H1 (cell line): ENCODE measurements at regions not wholly inside any gene's neighbourhood (a gene's known extent, or its start where the extent isn't known, plus 50 kb on each side); places are given as distances from the start of the nearest gene placed in this dataset.

ENCODE experiments used
- CTCF ChIA-PET: fragments of 300-600 bp; sonication (Branson Sonifier 250); formaldehyde crosslinking; loops from one replicate; lab custom pipeline; 2021; ENCODE audit not compliant: partially characterized antibody; lab: Charles Lee
- POLR2A ChIA-PET: fragments of 300-600 bp; sonication (Branson Sonifier 250); formaldehyde crosslinking; loops from one replicate; lab custom pipeline; 2021; ENCODE audit warnings: inconsistent platforms; ENCODE audit not compliant: partially characterized antibody; lab: Charles Lee
- DNase-seq, 2 experiments: peaks; one replicate each; pipeline versions ENCODE4 v3.0.0 to v3.0.0-alpha.2; 2010 to 2022; ENCODE audit warnings: low spot score in 2 of 2, low read depth in 1 of 2, mixed read lengths in 1 of 2
- FAIRE-seq: peaks from 2 replicates; lab custom pipeline; 2011; peaks lifted over from hg19 to GRCh38; lab: Jason Lieb, UNC
- H2AFZ ChIP-seq: 2 replicates; pipeline ENCODE4 v1.8.1; 2012; ENCODE audit warnings: low read length, inconsistent platforms
- H2AK5ac ChIP-seq: 2 replicates; pipeline ENCODE4 v1.6.1; 2013; ENCODE audit warnings: low read depth, low read length
- H2BK120ac ChIP-seq: replicated peaks from 2 replicates; pipeline ENCODE3; 2013; ENCODE audit warnings: low read depth, low read length, inconsistent platforms
- H2BK12ac ChIP-seq: 2 replicates; pipeline ENCODE4 v1.6.1; 2013; ENCODE audit warnings: low read depth, low read length
- H2BK15ac ChIP-seq: 2 replicates; pipeline ENCODE4 v1.6.1; 2013; ENCODE audit warnings: low read length
- H2BK20ac ChIP-seq: 2 replicates; pipeline ENCODE4 v1.6.1; 2013; ENCODE audit warnings: low read length
- H2BK5ac ChIP-seq: 2 replicates; pipeline ENCODE4 v1.6.1; 2013; ENCODE audit warnings: low read depth, low read length
- H3K14ac ChIP-seq: 2 replicates; pipeline ENCODE4 v1.6.1; 2013; ENCODE audit warnings: inconsistent platforms; ENCODE audit not compliant: insufficient read length
- H3K18ac ChIP-seq: 2 replicates; pipeline ENCODE4 v1.6.1; 2013; ENCODE audit warnings: low read length; ENCODE audit errors: extremely low read depth
- H3K23ac ChIP-seq: 2 replicates; pipeline ENCODE4 v1.6.1; 2013; ENCODE audit warnings: inconsistent platforms; ENCODE audit not compliant: insufficient read length
- H3K23me2 ChIP-seq: 2 replicates; pipeline ENCODE4 v1.6.1; 2013; ENCODE audit warnings: low read depth, low read length
- H3K27ac ChIP-seq: 2 replicates; pipeline ENCODE4 v1.6.1; 2011; ENCODE audit warnings: low read depth, low read length, inconsistent platforms
- H3K27me3 ChIP-seq, 4 experiments: replicated peaks in 1 of 4; 1 replicate in 1 of 4; 2 replicates in 3 of 4; pipeline versions ENCODE4 v1.6.1 to v1.8.1; 2011 to 2013; ENCODE audit warnings: low read length in 3 of 4, mild to moderate bottlenecking in 3 of 4, inconsistent platforms in 2 of 4, mixed read lengths in 2 of 4, moderate library complexity in 1 of 4; ENCODE audit not compliant: control insufficient read depth in 3 of 4, insufficient read depth in 3 of 4; ENCODE audit errors: extremely low read depth in 1 of 4
- H3K36me3 ChIP-seq, 4 experiments: 2 replicates each; pipeline versions ENCODE4 v1.6.1 to v1.8.1; 2011 to 2013; ENCODE audit warnings: mild to moderate bottlenecking in 4 of 4, low read length in 3 of 4, moderate library complexity in 2 of 4, control low read depth in 1 of 4, inconsistent platforms in 1 of 4; ENCODE audit not compliant: insufficient read depth in 4 of 4, control insufficient read depth in 2 of 4
- H3K4ac ChIP-seq: replicated peaks from 2 replicates; pipeline ENCODE3; 2013; ENCODE audit warnings: low read length, low read depth, mixed read lengths, inconsistent platforms; ENCODE audit not compliant: insufficient read length
- H3K4me1 ChIP-seq, 4 experiments: replicated peaks in 1 of 4; 1 replicate in 1 of 4; 2 replicates in 3 of 4; pipeline versions ENCODE4 v1.6.1 to v1.8.1; 2011 to 2013; ENCODE audit warnings: low read length in 3 of 4, inconsistent platforms in 2 of 4, mixed read lengths in 1 of 4; ENCODE audit not compliant: insufficient read depth in 4 of 4, control insufficient read depth in 3 of 4
- H3K4me2 ChIP-seq, 2 experiments: 2 replicates each; pipeline versions ENCODE4 v1.6.1 to v1.8.1; 2011 to 2013; ENCODE audit warnings: low read depth in 2 of 2, low read length in 2 of 2, control low read depth in 1 of 2, inconsistent platforms in 1 of 2, mild to moderate bottlenecking in 1 of 2; ENCODE audit not compliant: insufficient read depth in 1 of 2
- H3K4me3 ChIP-seq, 4 experiments: fragments of 200-600, 300-600 bp in 1 of 4; sonication (generic), shearing (Covaris generic), sonication (Bioruptor Twin) in 1 of 4; 2 replicates each; pipeline versions ENCODE4 v1.5.1 to v1.8.1; 2011 to 2016; ENCODE audit warnings: low read length in 4 of 4, low read depth in 3 of 4, control low read depth in 2 of 4, inconsistent platforms in 2 of 4, mild to moderate bottlenecking in 2 of 4, mixed read lengths in 1 of 4, moderate library complexity in 1 of 4; ENCODE audit not compliant: insufficient read depth in 2 of 4; ENCODE audit errors: extremely low read depth in 1 of 4
- H3K56ac ChIP-seq: replicated peaks from 2 replicates; pipeline ENCODE3; 2013; ENCODE audit warnings: low read depth, mild to moderate bottlenecking, mixed read lengths, low read length, inconsistent platforms; ENCODE audit not compliant: insufficient read length
- H3K79me1 ChIP-seq: 2 replicates; pipeline ENCODE4 v1.6.1; 2013; ENCODE audit warnings: low read depth, low read length, control low read depth
- H3K79me2 ChIP-seq, 2 experiments: 2 replicates each; pipeline versions ENCODE4 v1.6.1 to v1.8.1; 2012 to 2013; ENCODE audit warnings: low read length in 2 of 2, mild to moderate bottlenecking in 2 of 2, inconsistent platforms in 1 of 2; ENCODE audit not compliant: insufficient read depth in 2 of 2, control insufficient read depth in 1 of 2
- H3K9ac ChIP-seq, 4 experiments: replicated peaks in 1 of 4; 1 replicate in 1 of 4; 2 replicates in 3 of 4; pipeline versions ENCODE4 v1.6.1 to v1.8.1; 2011 to 2013; ENCODE audit warnings: low read depth in 3 of 4, low read length in 3 of 4, control low read depth in 2 of 4, mild to moderate bottlenecking in 2 of 4, moderate library complexity in 2 of 4, inconsistent platforms in 1 of 4; ENCODE audit errors: extremely low read depth in 1 of 4
- H3K9me3 ChIP-seq, 2 experiments: 2 replicates each; pipeline versions ENCODE4 v1.6.1 to v1.8.1; 2012 to 2013; ENCODE audit warnings: mild to moderate bottlenecking in 2 of 2, moderate library complexity in 2 of 2, control low read depth in 1 of 2, inconsistent platforms in 1 of 2, low read depth in 1 of 2, low read length in 1 of 2, mixed read lengths in 1 of 2; ENCODE audit not compliant: insufficient read depth in 2 of 2
- H4K20me1 ChIP-seq, 2 experiments: replicated peaks in 1 of 2; 2 replicates each; pipeline versions ENCODE3 to v1.8.1; 2011 to 2013; ENCODE audit warnings: inconsistent platforms in 2 of 2, low read length in 2 of 2, mild to moderate bottlenecking in 1 of 2; ENCODE audit not compliant: insufficient read depth in 2 of 2, control insufficient read depth in 1 of 2
- H4K5ac ChIP-seq: 2 replicates; pipeline ENCODE4 v1.6.1; 2013; ENCODE audit warnings: low read length, low read depth, mixed read lengths, inconsistent platforms; ENCODE audit not compliant: insufficient read length
- H4K8ac ChIP-seq: 2 replicates; pipeline ENCODE4 v1.8.0; 2013; ENCODE audit warnings: mild to moderate bottlenecking, moderate library complexity, low read length, inconsistent platforms; ENCODE audit not compliant: insufficient read depth; ENCODE audit errors: extremely low read depth
- H4K91ac ChIP-seq: replicated peaks from 2 replicates; pipeline ENCODE3; 2013; ENCODE audit warnings: low read length, mixed read lengths, inconsistent platforms; ENCODE audit not compliant: insufficient read length
- BRCA1 ChIP-seq: IDR thresholded peaks from 2 replicates; pipeline ENCODE4 v1.6.1; 2012; ENCODE audit warnings: low read depth, low read length, improper control_type of control experiment
- CBX5 ChIP-seq: fragments of 300-800, 300-1000 bp; sonication (generic); IDR thresholded peaks from 2 replicates; pipeline ENCODE4 v1.7.1; 2016; ENCODE audit warnings: antibody characterized with exemption, low read length, low read depth
- CBX8 ChIP-seq: fragments of 300-800, 300-1000 bp; sonication (generic); IDR thresholded peaks from 2 replicates; pipeline ENCODE4 v1.7.1; 2016; ENCODE audit warnings: low read depth, low read length, borderline replicate concordance
- CEBPB ChIP-seq: IDR thresholded peaks from 2 replicates; pipeline ENCODE4 v1.6.1; 2012; ENCODE audit warnings: low read depth, low read length
- CHD1 ChIP-seq: IDR thresholded peaks from 2 replicates; pipeline ENCODE4 v1.6.1; 2012; ENCODE audit warnings: low read depth, low read length, improper control_type of control experiment
- HDAC2 ChIP-seq, 2 experiments: fragments of 300-600 bp in 1 of 2; sonication (generic) in 1 of 2; IDR thresholded peaks; 2 replicates each; pipeline ENCODE4 v1.6.1; 2011 to 2012; ENCODE audit warnings: low read depth in 2 of 2, low read length in 2 of 2, mild to moderate bottlenecking in 2 of 2, moderate library complexity in 2 of 2, borderline replicate concordance in 1 of 2, inconsistent platforms in 1 of 2
- POLR2A ChIP-seq, 2 experiments: IDR thresholded peaks; 1 replicate in 1 of 2; 2 replicates in 1 of 2; pipeline ENCODE4 v1.6.1; 2011; ENCODE audit warnings: low read depth in 2 of 2, low read length in 2 of 2, mild to moderate bottlenecking in 2 of 2; ENCODE audit errors: control extremely low read depth in 1 of 2
- RNF2 ChIP-seq: fragments of 200-900, 300-1000 bp; sonication (generic); IDR thresholded peaks from 2 replicates; pipeline ENCODE4 v1.7.1; 2016; ENCODE audit warnings: borderline replicate concordance, low read depth, mild to moderate bottlenecking, antibody characterized with exemption, low read length; ENCODE audit not compliant: poor library complexity, severe bottlenecking; ENCODE audit errors: missing control alignments
- TAF1 ChIP-seq: IDR thresholded peaks from 2 replicates; pipeline ENCODE4 v1.6.1; 2011; ENCODE audit warnings: mild to moderate bottlenecking, low read depth, low read length
- ZNF274 ChIP-seq: IDR thresholded peaks from 2 replicates; pipeline ENCODE4 v1.7.0; 2012; ENCODE audit warnings: low read length, borderline replicate concordance; ENCODE audit errors: extremely low read depth
- WGBS, 2 experiments: shearing (Covaris generic) in 1 of 2; methylation state at CpG; one replicate each; pipeline versions ENCODE4 v1.1.6 to v1.1.7; 2013 to 2015; ENCODE audit warnings: low lambda C conversion rate in 2 of 2, mixed read lengths in 2 of 2, inconsistent platforms in 1 of 2, low coverage in 1 of 2, missing lambda C conversion rate in 1 of 2; ENCODE audit not compliant: insufficient replicate concordance in 2 of 2, insufficient coverage in 1 of 2, insufficient read length in 1 of 2; ENCODE audit errors: extremely low coverage in 1 of 2, missing lambda C conversion rate in 1 of 2; 5-methylcytosine and 5-hydroxymethylcytosine counted together
- TF ChIP-seq, protein P1 (sequence below): IDR thresholded peaks from 2 replicates; pipeline ENCODE4 v1.6.1; 2012; ENCODE audit warnings: low read length, inconsistent platforms
- TF ChIP-seq, protein P2 (sequence below): IDR thresholded peaks from 2 replicates; pipeline ENCODE4 v1.6.1; 2012; ENCODE audit warnings: inconsistent platforms

DNA sequence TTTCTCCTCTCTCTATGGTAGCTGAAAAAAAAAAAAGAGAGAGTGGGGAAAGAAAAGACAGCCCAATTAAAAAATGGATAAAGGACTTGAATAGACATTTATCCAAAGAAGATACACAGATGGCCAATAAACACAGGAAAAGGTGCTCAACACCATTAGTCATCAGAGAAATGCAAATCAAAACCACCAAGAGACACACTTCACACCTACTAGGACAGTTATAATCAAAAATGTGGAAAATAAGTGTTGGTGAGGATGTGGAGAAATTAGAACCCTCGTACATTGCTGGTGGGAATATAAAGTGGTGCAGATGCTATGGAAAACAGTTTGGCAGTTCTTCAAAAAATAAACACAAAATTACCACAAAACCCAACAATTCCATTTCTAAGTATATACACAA, 172.4 kb upstream of the GRIN2B start:
- H3K23ac ChIP-seq, result no peak overlapping the region
- no peak overlapping the region for H3K27ac ChIP-seq
- H4K20me1 ChIP-seq, result no peaks in the 10 kb centered on the region
- H3K36me3 ChIP-seq, result no peaks in the 10 kb centered on the region
- no peak overlapping the region for H3K56ac ChIP-seq
- H4K91ac ChIP-seq, result no peak overlapping the region
- no peak overlapping the region for H2AK5ac ChIP-seq
- H3K18ac ChIP-seq, result no peak overlapping the region
- WGBS, 2 experiments, result 95% methylated on average over 1 of the region's 1 CpG; no CpG with 5 or more reads in 1 of the 2 experiments
- no peak overlapping the region for H3K4me2 ChIP-seq
- DNase-seq (no peak), FAIRE-seq (no peak)
- peaks cover 0 to 3% (median 2%) of the 10 kb centered on the region in 4 experiments; a peak in 2 of 7 replicates for H3K4me1 ChIP-seq
- no peaks in the 10 kb centered on the region for H3K9me3 ChIP-seq
- ChIA-PET CTCF (interaction anchor here (0.6 to 1.8 kb wide), 3 partner anchors 13 to 1697 kb away, joined by 3 to 8 read pairs (median 3); no protein-coding TSS in a partner anchor), POLR2A (no interaction called here)
- no peak overlapping the region for H2BK20ac ChIP-seq
- no peaks in the 10 kb centered on the region for H3K23me2 ChIP-seq
- H3K14ac ChIP-seq, result no peak overlapping the region
- H2BK120ac ChIP-seq, result no peak overlapping the region
- H3K79me1 ChIP-seq, result no peaks in the 10 kb centered on the region
- no peak overlapping the region for H2AFZ ChIP-seq
- no peak overlapping the region for H4K5ac ChIP-seq
- H3K4ac ChIP-seq, result no peak overlapping the region
- no peak overlapping the region for H2BK15ac ChIP-seq
- no peak overlapping the region for H3K9ac ChIP-seq
- H2BK12ac ChIP-seq, result no peak overlapping the region
- no peak overlapping the region for H3K4me3 ChIP-seq
- no peaks in the 10 kb centered on the region for H3K27me3 ChIP-seq
- no peaks in the 10 kb centered on the region for H3K79me2 ChIP-seq
- no peak overlapping the region for H4K8ac ChIP-seq
- no peak overlapping the region for H2BK5ac ChIP-seq
- TF ChIP-seq CBX8 (no peak), HDAC2 (IDR thresholded peaks at IDR 0.05; ENCODE audit: borderline replicate concordance in 1 of 2, low read depth in 2 of 2, low read length in 2 of 2) (no peak), CBX5 (no peak), BRCA1 (no peak), POLR2A (IDR thresholded peaks at IDR 0.05; ENCODE audit: control extremely low read depth in 1 of 2, low read depth in 2 of 2, low read length in 2 of 2) (no peak), ZNF274 (no peak), CHD1 (no peak), RNF2 (no peak), TAF1 (no peak), CEBPB (no peak)
- TF ChIP-seq, protein P1, sequence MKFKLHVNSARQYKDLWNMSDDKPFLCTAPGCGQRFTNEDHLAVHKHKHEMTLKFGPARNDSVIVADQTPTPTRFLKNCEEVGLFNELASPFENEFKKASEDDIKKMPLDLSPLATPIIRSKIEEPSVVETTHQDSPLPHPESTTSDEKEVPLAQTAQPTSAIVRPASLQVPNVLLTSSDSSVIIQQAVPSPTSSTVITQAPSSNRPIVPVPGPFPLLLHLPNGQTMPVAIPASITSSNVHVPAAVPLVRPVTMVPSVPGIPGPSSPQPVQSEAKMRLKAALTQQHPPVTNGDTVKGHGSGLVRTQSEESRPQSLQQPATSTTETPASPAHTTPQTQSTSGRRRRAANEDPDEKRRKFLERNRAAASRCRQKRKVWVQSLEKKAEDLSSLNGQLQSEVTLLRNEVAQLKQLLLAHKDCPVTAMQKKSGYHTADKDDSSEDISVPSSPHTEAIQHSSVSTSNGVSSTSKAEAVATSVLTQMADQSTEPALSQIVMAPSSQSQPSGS, result no peak
- TF ChIP-seq, protein P2, sequence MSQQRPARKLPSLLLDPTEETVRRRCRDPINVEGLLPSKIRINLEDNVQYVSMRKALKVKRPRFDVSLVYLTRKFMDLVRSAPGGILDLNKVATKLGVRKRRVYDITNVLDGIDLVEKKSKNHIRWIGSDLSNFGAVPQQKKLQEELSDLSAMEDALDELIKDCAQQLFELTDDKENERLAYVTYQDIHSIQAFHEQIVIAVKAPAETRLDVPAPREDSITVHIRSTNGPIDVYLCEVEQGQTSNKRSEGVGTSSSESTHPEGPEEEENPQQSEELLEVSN, result no peak
